ENCODE measurements at regions not wholly inside any gene's neighbourhood (a gene's known extent, or its start where the extent isn't known, plus 50 kb on each side); places are given as distances from the start of the nearest gene placed in this dataset.
"Not testable (repeated sequence)": the region's sequence is repeated elsewhere in the genome, so short reads cannot be mapped to it uniquely, and the experiment has no call there.

- no peak for DNase-seq
These were observed 165.4 kb upstream of the CHD6 start for GRCh38 chr20:41783423-41784208.

GRCh38 chr20:41782730-41783406, 164.7 kb upstream of the CHD6 start:
- DNase-seq = no peak

GRCh38 chr20:41782255-41782654, 164.1 kb upstream of the CHD6 start:
- no peak for DNase-seq

- DNase-seq = no peak
These were observed 158.2 kb upstream of the CHD6 start for GRCh38 chr20:41776421-41776820.

- DNase-seq = no peak
These were observed 156.1 kb upstream of the CHD6 start for GRCh38 chr20:41774291-41774690.

GRCh38 chr20:41770965-41771364, 152.8 kb upstream of the CHD6 start:
- DNase-seq = no peak

GRCh38 chr20:41770427-41770826, 152.2 kb upstream of the CHD6 start:
- DNase-seq = no peak

GRCh38 chr20:41769592-41770018, 151.4 kb upstream of the CHD6 start:
- DNase-seq = no peak

GRCh38 chr20:41750137-41750536, 132.0 kb upstream of the CHD6 start:
- no peak for DNase-seq

GRCh38 chr20:41748756-41749582, 130.8 kb upstream of the CHD6 start:
- DNase-seq = no peak

- no peak for DNase-seq
These were observed 129.9 kb upstream of the CHD6 start for GRCh38 chr20:41748051-41748450.

GRCh38 chr20:41747226-41747625, 129.0 kb upstream of the CHD6 start:
- no peak for DNase-seq

GRCh38 chr20:41746635-41747034, 128.5 kb upstream of the CHD6 start:
- no peak for DNase-seq

GRCh38 chr20:41738604-41739206, 120.5 kb upstream of the CHD6 start:
- DNase-seq = no peak

GRCh38 chr20:41735949-41736348, 117.8 kb upstream of the CHD6 start:
- no peak for DNase-seq

GRCh38 chr20:41734506-41734945, 116.3 kb upstream of the CHD6 start:
- no peak for DNase-seq

- DNase-seq = no peak
These were observed 115.0 kb upstream of the CHD6 start for GRCh38 chr20:41733151-41733550.

GRCh38 chr20:41731198-41731597, 113.0 kb upstream of the CHD6 start:
- DNase-seq = not testable (repeated sequence)

- not testable (repeated sequence) for DNase-seq
These were observed 109.5 kb upstream of the CHD6 start for GRCh38 chr20:41727681-41728080.

- DNase-seq = no peak
These were observed 108.5 kb upstream of the CHD6 start for GRCh38 chr20:41726727-41727126.

- DNase-seq = no peak
These were observed 101.0 kb upstream of the CHD6 start for GRCh38 chr20:41719151-41719550.

- peak; percentile 22 for DNase-seq
These were observed 99.3 kb upstream of the CHD6 start for GRCh38 chr20:41717483-41717882.

- DNase-seq = no peak
These were observed 98.7 kb upstream of the CHD6 start for GRCh38 chr20:41716911-41717310.

Measured in right hindlimb (tissue), 1 donor.